Stimulated activated CD8-positive, alpha-beta memory T cell treated with anti-CD3 and anti-CD28 coated beads, Interleukin-4, amount 100 ng/mL, for 24 hours (primary cell): ENCODE measurements at regions not wholly inside any gene's neighbourhood (a gene's known extent, or its start where the extent isn't known, plus 50 kb on each side); places are given as distances from the start of the nearest gene placed in this dataset.

Experiments
- DNase-seq: peaks from one replicate; pipeline ENCODE4 v3.0.0-alpha.2; 2020; ENCODE audit warnings: low read depth

DNA sequence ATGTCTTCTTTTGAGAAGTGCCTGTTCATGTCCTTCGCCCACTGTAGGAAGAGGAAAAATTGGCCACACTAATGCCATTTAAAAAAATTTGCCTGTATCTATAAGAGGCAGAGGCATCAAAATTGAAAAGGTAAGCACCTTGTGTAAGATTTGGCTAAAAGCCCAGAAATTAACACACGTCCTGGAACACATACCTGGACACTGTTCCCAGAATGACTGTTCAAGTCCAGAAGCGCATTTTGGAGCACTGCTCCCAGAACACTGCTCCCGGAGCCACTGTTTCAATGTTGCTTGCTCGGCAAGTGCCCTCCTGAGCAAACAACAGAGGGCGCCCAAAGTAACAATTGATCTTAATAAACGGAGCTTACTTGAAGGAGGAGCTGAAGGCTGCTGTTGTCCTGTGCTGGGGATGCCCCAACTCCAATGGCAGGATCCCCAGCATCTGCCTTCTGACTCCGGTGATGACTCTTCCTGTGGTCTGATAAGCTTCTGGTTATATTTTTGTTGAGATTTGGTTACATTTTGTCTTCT lies 1958.6 kb downstream of the C4orf33 start:
- DNase-seq = no peak

DNA sequence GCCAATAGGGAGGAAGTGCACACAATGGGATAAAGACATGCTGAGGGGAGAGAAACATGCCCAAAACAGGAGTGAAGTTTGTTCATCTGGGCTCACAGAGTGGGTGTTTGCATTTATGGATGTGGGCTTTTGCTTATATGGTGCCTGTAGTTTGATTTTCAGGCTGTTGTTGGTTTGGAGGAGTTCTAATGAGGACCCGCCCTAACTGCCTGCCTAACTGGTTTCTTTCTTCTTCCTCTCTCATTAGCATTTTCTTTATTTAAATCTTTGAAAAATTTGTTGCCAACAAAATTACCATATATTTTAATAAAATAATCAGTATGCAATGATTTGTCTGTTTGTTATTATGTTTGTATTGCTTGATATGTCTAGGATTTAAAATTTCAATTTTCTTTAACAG lies 1965.8 kb downstream of the C4orf33 start:
- no peak for DNase-seq

DNA sequence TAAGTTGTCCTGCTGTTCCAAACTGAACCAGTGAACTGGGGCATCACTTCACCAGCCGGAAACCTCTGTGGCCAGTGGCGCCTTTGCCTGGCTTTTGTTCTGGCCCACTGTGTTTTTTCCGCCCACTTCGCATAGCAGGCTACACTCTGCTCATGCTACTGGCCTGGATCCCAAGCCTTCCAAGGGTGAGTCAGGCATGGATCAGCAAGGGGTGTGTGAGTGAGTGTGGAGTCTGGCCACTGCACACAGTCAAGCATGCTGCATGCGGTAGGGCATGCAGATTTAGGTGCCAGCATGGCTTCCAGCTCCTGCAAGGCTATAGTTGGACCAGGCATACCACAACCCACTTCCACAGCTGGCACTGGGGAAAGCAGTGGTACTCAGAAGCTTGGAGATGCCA lies 1967.9 kb downstream of the C4orf33 start:
- DNase-seq = no peak

DNA sequence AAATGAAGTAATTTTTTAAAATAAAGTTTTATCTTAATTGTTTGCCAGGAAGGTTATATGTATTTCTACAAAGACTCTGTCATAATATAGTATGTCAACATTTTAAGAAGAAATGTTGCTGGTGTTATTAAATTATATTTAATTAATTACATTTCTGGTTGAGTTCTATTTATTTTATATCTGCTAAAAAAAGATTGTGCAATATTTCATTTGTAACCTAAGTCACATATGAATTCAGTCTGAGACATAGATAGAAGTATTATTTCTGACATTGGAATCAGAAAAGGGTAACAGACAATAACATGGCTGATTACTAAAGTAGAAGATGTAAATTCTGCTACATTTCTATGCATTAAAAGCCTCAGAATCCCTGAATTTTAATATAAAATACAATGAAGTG lies 1985.1 kb downstream of the C4orf33 start:
- DNase-seq = no peak

DNA sequence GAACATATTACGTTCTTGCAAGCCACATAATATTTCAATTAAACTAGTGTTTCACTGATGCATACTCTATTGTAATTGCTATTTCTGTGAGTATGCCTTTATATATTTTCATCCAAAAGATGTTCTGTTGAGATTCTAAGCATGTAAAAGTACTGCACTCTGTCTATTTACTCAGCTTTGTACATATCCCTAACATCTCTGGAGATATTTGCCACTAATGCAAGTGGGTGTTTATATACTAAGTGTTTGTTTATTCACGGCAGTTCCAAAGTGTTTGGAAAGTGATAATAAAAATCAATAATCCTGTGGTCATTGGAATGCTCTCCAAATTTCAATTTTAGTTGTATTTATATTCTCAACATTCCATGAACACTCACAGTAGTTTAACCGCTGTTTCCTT lies 1989.0 kb downstream of the C4orf33 start:
- no peak for DNase-seq

DNA sequence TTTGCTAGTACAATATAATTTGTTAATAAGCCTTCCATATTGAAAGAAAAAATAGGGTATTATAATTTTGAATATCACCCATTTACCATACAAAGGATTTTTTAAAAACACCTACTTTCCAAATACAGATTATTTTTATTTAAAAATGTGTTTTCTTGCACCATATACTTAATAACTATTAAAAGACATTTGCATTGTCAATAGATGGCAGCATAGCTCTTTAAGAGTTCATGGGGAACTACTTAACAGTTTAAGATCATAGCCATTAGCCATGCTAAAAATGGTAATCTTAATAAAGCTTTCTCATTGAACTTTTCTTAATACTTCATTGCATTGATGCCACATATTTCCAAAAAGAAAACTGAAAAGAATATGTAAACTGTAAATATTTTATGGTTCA lies 1995.9 kb downstream of the C4orf33 start:
- no peak for DNase-seq

DNA sequence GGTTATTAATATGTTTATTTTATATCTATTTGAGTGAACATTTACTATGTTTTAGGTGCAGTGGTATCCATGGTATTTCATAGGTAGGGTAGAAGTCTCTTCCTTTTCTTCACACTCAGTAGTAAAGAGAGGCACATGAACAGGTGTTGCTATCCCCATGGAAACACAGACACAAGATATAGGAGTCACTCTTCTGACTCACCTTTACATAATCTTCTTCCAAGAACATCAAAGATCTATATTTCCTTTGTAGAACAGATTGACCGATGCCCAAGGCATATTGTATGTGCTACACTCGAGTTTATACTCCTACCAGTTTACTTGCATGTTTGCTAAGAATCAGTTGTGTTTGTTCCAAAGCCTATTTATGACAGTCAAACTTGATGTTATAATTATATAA lies 1997.4 kb downstream of the C4orf33 start:
- no peak for DNase-seq

DNA sequence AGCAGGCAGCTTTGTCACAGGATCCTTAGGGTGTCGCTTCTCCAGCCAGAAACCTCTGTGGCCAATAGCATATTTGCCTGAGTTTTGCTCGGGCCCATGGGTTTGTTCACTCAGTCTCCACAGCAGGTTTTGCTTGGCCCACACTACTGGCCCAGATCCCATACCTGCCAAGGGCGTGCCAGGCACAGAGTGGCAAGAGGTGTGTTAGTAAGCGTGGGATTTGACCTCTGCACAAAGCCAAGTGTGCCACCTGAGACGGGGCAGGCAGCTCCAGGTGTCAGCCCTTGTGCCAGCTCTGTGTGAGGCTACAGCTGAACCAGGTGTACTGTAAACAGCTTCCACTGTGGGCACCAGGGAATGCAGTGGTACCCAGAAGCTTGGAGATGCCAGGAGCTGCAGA lies 2003.0 kb downstream of the C4orf33 start:
- no peak for DNase-seq

DNA sequence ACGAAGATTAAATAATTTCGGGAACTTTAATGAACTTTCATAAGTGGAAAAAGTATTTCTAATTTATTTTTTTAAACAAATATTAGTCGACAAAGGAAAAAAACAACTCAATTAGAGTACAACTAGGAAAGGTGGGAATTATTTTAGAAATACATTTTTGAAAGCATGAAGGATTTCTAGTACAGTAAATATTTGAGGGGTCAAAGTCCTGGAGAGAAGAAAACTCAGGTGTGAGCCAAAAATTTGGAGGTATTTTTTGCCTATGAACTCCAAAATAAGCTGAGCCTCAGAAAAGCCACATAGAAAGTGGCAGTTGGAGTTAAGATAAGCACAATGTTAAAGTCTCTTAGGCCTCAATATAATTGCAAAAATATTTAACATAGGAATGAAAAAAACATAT lies 2017.3 kb downstream of the C4orf33 start:
- no peak for DNase-seq

DNA sequence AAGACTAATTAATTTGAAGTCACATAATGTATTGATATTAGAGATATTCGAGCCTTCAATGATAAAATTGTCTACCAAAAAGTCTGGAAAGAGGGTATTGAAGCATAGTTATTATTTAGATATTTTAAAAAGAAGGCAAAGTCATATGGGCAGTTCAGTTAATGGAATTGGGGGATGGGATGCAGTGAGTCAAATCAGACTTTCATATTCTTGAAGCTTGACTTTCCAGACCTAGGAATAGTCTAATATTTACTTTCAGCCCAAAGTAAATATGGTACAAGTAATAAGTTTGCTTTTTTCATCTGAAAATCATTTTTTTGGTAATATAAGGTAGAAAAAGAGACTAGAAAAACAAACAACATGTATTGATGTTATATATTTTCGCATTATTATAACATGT lies 2017.8 kb downstream of the C4orf33 start:
- DNase-seq = no peak

DNA sequence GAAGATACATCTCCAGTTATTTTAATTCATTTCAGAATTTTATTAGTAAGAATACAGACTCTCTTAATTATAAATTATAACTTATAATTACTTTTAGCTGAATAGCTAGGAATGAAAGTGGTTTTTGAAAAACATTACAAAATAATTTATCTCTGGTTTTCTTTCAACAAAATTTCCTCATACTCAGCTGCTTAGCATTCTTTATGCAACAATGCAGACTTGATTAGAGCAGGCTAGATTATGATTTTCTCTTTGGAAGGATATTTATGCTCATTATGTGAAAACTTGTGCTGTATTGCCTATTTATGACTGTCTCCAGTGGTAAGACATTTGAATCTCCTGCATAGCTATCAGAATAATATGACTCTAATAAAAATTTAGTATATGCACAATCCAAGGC lies 2023.7 kb downstream of the C4orf33 start:
- DNase-seq = no peak

DNA sequence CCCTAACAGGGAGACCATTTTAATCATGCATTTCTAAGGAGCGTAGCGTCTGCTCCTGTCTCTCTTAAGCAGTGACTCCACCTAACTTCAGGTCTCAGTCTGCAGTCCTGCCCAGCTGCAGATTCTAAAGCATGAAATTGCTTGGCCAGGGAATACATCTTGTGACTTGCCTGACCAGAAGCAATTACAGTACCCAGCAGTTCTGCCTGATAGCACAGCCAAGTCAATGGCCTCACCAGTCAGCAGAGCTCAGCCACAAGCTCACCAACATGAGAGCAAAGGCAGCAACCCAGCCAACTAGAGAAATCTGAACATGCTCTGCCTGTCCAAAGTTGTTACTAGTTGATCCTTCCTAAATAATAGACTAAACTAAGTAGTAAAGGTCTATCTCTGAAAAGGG lies 2011.9 kb upstream of the PCDH10 start:
- no peak for DNase-seq

DNA sequence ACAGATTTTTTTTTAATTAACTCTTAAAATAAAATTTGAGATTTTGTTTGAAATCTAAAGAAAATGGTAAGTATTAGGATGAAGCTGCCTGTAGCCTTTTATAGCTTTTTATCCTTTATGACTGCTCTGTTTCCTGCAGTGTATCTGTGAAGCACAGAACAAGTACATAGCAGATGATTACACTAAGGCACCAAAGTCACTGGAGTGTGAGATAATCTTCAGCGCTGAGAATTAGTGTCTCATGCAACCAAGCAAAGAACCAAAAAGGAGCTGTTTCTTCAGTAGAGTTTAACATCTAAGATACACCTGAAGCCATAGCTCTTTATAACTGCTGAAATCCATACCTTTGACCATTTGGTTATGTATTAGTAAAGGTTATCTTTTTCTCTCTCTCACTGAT lies 1989.8 kb upstream of the PCDH10 start:
- no peak for DNase-seq

DNA sequence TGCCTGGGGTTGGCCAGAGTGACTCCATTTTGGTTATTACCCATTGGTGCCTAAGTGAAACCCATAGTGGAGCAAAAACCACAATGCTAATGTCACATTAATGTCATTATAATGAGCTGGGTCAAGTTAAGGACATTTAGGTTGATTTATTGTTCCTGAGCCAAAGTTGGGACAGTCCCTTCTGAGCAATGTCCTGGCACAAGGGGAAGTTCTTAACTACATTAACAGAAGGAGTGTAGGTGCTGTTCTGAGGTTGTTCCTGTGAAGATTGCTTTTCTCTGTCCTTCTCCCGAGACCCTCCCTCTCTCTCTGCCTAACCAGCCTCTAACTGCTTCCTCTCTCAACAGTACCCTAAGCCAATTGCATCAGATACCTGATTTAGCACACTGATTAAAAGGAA lies 1956.8 kb upstream of the PCDH10 start:
- DNase-seq = no peak

DNA sequence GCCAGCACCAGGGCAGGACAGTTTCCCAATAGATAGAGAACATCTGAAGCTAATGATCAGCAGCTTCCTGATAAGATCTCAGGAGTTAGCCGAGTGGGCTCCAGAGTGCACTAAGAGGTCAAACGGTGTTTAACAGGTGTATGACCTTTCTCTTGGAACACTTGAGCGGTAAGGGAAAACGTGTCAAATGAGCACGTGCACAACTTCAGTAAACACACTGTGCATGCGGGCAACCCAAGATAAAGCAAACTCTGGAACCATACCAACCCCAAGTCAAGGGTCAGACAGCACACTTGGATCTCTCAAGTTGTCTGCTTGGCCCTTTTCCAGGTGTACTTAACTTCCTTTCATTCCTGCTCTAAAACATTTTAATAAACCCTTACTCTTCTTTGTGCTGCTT lies 1941.5 kb upstream of the PCDH10 start:
- DNase-seq = no peak

DNA sequence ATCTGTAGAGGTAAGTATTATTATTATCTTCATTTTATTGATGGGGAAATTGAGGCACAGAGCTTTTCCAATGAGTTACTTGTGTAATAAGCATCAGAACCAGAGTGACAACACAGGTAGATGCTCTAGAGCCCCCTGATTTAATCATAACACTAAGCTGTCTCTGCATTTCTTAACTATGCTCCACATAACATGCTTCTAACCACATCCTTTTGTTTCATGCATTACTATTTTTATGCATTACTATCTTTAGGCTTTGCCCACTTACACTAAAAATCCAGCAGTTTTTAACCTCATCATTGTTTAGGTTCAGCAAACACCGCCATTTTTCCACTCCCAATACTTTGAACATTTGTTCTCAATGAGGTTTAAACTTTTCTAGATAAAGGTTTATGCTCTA lies 1900.8 kb upstream of the PCDH10 start:
- no peak for DNase-seq

DNA sequence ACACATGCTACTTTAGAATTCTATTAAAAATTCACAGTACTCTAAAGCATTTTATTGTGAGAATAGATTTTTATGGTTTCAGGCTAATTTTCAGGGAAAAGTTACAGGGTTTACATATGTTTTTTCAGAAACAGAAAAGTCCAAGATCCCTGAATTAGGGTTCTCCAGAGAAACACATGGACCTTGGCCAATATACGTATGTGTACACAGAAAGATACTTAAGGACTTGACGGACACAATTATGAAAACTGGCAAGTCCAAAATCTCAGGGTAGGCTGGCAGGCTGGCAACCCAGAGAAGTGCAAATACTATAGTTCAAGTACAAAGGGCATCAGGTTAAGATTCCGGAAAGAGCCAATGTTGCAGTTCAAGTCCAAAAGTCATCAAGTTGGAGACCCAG lies 1897.8 kb upstream of the PCDH10 start:
- no peak for DNase-seq

DNA sequence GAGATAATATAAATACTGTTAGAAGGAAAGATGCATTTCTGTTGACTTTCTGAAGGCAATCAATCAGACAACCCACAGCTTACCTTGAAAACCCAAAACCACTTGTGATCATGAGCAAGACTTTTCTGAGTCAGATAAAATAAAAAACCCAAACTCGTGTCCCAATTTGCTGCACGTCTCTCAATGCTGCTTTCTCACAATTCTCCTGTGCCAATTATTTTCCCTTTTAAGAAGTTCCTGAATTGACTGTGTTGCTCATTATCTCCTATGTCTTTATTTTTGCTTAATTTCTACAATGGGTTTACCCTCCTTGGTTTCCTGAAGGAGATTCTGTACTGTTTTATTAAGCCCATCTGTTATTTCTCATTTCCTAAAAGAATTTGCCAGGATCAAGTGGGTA lies 1891.9 kb upstream of the PCDH10 start:
- DNase-seq = no peak

DNA sequence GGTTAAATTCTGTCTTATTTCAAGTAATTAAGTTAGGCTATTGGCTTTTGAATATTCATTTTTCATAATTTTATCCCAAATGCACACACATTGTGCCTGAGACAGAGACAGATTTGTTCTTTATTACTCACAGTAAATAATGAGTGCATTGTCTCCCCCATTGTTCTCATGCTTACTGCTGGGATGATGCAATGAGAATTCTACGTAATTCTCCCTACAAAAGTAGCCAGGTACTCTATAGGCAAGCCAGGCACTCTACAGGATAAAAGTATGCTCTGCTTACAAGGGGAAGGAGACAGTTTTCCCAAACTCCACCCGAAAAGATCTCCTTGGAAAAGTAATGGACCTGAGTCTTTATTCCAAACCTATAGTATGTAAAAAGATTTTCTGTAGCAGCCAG lies 1890.7 kb upstream of the PCDH10 start:
- no peak for DNase-seq

DNA sequence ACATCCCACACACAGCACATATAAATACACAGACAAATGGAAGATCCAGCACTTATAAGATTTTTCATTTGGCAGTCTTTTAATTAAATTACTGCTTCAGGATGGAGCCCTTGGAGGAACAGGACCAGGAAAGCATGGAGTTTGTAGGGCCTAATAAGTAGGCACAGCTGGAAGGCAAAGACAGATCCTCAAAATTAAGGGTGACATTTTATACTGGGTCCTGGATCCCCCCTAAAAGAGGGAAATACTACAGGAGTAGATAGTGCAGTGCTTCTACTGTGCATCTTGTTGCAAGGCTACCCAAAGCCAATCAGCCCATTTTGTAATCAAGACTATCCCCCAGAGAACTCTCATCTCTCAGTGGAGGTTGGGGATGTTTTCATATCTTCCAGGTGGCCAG lies 1860.7 kb upstream of the PCDH10 start:
- no peak for DNase-seq

DNA sequence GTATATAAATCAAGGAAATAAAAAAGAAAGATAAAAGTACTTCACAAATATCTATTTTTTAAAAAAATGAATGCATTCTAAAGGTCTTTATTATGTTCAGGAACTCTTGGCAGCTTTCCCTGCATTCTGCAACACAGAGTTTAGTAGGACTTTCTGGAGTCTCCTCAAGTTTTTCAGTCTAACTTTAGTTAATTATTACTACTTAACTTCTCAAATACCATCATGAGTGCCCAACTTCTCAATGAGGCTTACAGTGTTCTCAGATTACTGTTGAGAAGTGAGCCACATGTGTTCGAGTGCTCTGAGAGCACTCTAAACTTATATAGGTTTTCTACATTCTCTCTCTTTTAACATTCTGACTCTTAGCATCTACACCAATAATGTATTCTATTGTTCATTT lies 1852.9 kb upstream of the PCDH10 start:
- no peak for DNase-seq

DNA sequence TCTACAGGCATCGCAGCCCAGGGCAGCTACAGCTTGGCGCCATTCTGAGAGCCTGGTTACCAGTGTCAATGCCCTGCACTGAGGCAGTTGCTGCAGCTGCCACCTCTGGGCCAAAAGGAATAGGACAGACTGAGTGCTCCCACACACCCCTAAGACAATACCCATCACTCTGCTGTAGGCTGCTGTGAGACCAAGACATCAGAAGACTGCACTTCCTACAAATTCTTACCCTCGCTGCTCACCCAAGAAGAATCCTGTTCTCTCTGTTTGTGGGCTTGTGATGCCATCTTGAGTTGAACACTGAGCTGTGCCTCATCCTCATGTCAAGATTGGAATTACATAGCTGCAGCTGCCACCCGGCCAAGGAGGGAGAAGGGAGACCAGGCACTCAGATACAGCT lies 1847.0 kb upstream of the PCDH10 start:
- DNase-seq = no peak

DNA sequence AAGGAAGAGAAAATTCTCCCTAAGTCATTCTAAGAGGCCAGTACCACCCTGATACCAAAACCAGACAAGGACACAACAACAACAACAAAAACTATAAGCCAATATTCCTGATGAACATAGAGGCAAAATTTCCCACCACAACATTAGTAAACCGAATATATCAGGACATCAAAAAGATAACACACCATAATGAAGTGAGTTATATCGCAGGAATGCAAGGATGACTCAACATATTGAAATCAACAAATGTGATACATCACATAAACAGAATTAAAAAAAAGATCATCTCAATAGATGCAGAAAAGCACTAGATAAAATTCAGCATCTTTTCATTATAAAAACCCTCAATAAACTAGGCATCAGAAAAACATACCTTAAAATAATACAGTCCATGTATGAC lies 1844.4 kb upstream of the PCDH10 start:
- no peak for DNase-seq

DNA sequence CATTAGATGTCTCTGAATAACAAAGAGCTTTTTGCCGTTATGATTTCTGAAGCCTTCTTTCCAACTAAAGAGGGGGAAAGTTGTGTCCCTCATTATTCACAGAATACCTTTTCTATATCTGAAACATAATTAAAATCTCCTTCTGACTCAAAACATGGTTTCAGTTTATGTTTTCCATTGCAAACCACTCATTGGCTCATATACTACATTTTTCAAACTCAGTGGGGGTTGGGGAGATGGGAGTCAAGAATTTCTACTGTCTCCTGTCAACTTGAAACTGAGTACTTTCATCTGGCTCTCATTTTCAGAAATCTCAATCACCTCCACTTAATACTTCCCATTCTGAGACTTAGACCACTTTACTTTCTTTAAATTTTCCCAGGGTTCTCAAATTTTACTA lies 1839.5 kb upstream of the PCDH10 start:
- no peak for DNase-seq

DNA sequence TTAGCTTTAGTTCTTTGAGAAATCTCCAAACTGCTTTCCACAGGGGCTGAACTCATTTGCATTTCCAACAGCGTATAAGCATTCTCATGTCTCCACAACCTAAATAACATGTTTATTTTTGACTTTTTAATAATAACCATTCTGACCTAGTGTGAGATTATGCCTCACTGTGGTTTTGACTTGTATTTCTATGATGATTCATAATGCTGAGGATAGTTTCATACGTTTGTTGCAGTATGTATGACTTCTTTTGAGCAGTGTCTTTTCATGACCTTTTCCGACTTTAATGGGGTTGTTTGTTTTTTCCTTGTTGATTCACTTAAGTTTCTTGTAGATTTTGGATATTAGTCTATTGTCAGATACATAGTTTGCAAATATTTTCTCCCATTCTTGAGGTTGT lies 1833.0 kb upstream of the PCDH10 start:
- DNase-seq = no peak
